HG02870 (cell line): ENCODE measurements at regions not wholly inside any gene's neighbourhood (a gene's known extent, or its start where the extent isn't known, plus 50 kb on each side); places are given as distances from the start of the nearest gene placed in this dataset.
A peak's percentile ranks its signal among the peaks of the same experiment; 100 is the strongest.
"Not testable (repeated sequence)": the region's sequence is repeated elsewhere in the genome, so short reads cannot be mapped to it uniquely, and the experiment has no call there.

ENCODE experiments used
- ATAC-seq: cut with Tn5 transposase; IDR thresholded peaks from one replicate; pipeline ENCODE4 v1.9.1; 2021; ENCODE audit warnings: mild to moderate bottlenecking, moderate library complexity; ENCODE audit not compliant: unreplicated experiment

DNA sequence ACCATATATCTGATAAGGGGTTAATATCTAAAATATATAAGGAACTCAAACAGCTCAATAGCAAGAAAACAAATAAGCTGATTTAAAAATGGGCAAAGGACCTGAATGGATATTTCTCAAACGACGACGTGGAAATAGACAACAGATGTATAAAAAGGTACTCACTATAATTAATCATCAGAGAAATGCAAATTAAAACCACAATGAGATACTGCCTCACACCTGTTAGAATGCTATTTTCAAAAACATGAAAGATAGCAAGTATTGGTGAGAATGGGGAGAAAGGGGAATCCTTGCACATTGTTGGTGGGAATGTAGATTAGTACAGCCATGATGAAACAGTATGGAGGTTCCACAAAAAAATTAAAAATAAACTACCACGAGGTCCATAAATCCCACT, 163.2 kb downstream of the DKK1 start:
- ATAC-seq = no peak

DNA sequence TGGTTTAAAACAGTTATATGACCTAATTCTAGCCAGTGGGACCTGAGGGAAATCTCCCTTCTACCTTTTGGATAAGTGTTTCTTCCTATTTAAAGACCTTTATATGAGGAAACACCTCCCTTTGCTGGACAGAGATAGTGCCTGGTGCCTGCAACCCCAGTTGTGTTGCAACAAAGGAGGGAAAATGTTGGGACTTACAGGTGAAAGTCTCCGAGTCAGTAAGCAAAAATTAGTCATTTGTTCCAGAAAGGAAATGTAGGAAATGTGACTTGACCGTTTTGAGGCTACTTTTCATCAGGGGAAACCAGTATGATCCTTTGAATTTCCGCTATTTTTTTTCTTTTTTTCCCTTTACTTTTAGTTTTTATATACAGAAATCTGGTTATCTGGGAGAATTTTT, 165.5 kb downstream of the DKK1 start:
- ATAC-seq = no peak

- no peak for ATAC-seq
Observed at GRCh38 chr10:52481986-52482555, 168.0 kb downstream of the DKK1 start.

DNA sequence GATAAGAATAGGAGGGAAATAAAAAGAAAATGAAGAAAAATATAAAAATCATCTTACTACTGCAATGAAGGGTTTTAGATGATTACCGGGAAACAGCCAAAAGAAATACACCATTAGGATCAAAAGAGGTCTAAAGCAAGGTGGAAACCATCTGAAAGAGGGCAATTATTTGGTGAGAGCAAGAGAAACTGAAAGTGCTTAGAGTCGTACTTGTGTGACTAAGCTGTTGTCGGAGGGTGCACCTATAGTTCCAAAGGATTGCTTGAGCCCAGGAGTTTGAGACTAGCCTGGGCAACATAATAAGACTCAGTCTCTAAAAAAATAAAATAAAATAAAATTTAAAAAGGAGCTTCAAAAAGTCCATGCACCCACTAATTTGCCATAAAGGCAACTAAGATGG, 169.5 kb downstream of the DKK1 start:
- ATAC-seq = peak; percentile 67

- no peak for ATAC-seq
Observed at GRCh38 chr10:52484206-52485065, 170.4 kb downstream of the DKK1 start.

- no peak for ATAC-seq
Observed at GRCh38 chr10:52485462-52485861, 171.4 kb downstream of the DKK1 start.

DNA sequence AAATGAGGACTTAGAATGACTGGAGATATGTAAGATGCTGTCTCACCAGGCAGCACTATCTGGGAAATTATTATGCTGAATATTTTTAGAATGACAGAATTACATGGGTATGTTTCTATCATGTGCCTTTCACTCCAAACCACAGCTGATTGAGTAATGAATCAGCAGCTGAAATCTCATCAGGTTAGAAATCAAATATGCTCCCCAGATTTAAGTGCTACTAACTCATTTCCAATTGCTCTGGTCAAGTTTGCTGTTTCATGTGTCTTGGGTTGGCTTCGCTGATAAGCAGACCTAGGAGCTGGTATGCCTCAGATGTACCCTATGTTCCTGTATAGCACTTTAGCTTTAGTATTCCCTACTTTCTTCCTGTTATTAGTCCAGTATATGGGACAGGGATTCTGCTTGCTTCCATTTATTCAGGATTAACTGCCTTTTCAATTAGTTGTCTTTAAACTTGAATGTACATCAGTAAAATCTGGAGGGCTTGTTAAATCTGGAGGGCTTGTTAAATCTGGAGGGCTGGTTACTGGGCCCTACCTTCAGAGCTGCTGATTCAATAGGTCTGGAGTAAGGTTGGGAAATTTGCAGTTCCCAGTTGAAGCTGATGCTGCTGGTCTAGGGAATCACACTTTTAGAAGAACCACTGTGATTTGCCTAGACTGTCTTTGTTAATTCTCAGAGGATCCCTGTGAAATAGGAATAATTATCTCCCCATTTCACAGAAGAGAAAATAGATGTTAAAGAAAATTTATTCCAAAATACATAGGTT, 172.9 kb downstream of the DKK1 start:
- ATAC-seq = no peak

- no peak for ATAC-seq
Observed at GRCh38 chr10:52488606-52489485, 174.8 kb downstream of the DKK1 start.

DNA sequence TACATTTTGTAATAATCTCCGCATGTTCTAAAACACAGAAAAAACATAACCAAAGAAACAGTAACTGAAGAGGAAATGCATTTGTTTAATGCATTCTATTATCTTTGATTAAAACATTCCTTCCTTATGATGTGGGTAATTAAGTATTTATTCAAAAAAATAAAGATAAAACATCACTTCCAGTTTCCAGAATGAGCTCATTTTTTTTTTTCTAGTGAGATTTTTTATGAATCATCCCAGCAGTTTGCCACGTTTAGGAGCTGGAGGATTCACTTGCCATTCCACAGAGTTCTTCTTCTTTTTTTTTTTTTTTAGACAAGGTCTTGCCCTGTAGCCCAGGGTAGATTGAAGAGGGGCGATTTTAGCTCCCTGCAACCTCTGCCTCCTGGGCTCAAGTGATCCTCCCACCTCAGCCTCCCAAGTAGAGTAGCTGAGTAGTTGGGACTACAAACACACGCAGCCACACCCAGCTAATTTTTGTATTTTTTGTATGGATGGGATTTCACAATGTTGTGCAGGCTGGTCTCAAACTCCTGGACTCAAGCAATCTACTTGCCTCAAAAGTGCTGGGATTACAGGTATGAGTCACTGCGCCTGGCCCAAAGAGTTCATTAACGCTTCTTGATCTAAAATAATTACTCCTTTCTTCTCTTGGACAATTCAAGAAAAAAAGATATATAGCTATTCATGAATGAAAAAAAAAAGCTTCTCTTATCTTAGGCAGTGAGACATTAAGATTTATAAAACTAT, 177.3 kb downstream of the DKK1 start:
- ATAC-seq = no peak

DNA sequence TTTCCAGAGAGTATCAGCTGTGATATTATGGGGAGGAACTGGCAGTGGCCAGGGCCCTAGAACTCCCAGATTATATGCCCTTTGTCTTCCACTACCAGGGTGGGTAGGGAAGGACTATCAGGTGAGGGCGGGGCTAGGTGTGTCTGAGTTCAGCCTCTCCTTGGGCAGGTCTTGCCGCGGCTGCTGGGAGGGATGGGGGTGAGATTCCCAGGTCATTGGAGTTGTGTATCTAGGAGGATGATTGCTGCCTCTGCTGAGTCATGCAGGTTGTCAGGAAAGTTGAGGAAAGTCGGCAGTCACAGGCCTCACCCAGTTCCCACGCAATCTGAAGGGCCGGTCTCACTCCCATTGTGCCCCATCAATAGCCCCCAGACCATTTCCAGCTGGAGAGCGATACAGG, 185.2 kb downstream of the DKK1 start:
- no peak for ATAC-seq

- no peak for ATAC-seq
Observed at GRCh38 chr10:52500476-52500875, 186.4 kb downstream of the DKK1 start.

DNA sequence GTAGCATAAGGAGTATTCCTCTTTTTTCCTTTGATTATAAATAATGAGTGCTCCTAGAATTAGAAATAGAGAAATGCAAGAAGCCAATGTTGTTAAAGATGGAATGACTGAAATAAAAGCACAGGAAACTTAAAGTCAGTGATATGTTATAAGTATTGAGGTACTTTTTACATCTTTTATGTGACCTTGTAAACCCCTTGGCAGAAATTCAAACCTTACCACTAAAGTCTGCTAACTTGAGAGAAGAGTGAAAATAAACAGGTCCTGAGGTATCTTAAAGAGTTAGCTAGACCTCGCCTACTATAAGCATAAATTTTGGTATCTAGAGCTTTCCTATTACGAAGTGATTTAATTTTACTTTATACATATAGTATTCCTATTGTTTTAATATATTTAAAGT, 188.2 kb downstream of the DKK1 start:
- no peak for ATAC-seq

GRCh38 chr10:52505341-52505740, 191.3 kb downstream of the DKK1 start:
- not testable (repeated sequence) for ATAC-seq

DNA sequence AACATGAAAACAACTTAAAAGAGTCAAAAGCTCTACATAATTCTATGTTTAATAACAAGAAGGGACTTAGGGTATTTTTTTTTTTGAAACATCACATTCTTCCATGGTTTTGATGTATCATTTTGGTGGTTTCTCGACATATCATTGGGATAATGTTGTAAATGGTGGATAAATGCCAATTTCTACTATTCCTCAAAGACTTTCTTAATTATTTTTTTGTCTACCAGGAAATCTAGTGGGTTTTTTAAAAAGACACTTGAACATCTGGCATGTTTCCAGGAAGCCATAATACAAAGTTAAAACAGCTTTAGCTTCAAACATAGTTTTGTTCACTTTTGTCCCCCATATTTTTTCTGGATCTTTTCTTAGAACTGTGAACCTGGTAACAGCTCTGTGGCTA, 200.4 kb downstream of the DKK1 start:
- no peak for ATAC-seq

- no peak for ATAC-seq
Observed at GRCh38 chr10:52517012-52517411, 202.9 kb downstream of the DKK1 start.

- ATAC-seq = no peak
Observed at GRCh38 chr10:52523696-52524095, 209.6 kb downstream of the DKK1 start.

- ATAC-seq = no peak
Observed at GRCh38 chr10:52525761-52526160, 211.7 kb downstream of the DKK1 start.

GRCh38 chr10:52526251-52526823, 212.3 kb downstream of the DKK1 start:
- ATAC-seq = no peak

DNA sequence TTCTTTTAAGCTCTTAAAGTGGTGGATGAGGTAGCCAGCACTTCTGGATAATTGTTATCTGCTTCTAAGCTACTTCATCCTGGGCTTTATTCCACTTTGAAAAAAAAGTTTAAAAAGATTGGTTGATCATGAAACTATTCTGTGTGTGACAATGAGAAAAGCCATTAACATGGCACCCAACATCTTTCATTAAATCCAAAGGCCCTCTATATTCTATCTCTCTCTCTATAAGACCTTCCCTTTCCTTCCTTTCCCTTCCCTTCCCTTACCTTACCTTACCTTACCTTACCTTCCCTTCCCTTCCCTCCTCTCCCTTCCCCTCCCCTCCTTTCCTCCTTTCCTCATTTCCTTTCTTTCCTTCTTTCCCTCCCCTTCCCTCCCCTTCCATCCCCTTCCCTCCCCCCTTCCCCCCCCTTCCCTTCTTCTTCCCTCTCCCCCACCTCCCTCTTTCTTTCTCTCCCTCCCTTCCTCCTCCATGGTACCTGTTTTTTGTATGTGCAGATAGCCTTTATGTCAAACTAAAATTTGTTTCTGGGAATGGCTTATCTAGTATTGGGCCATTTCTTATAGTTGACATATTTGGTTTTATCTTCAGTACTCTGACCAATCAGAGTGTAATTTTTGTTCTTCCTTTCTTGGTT, 218.7 kb downstream of the DKK1 start:
- no peak for ATAC-seq
